HG03103 (cell line): ENCODE measurements at regions not wholly inside any gene's neighbourhood (a gene's known extent, or its start where the extent isn't known, plus 50 kb on each side); places are given as distances from the start of the nearest gene placed in this dataset.

Source experiments
- ATAC-seq: cut with Tn5 transposase; IDR thresholded peaks from one replicate; pipeline ENCODE4 v1.9.1; 2021; ENCODE audit warnings: low read depth; ENCODE audit not compliant: unreplicated experiment

- ATAC-seq, result no peak
These were observed 52.7 kb upstream of the LHX1 start for GRCh38 chr17:36884495-36885152.

- ATAC-seq, result no peak
These were observed 52.0 kb upstream of the LHX1 start for GRCh38 chr17:36885153-36885735.

- no peak for ATAC-seq
These were observed 51.4 kb upstream of the LHX1 start for GRCh38 chr17:36885771-36886377.
